Gastroesophageal sphincter (tissue), 4 donors: ENCODE measurements at regions not wholly inside any gene's neighbourhood (a gene's known extent, or its start where the extent isn't known, plus 50 kb on each side); places are given as distances from the start of the nearest gene placed in this dataset.

Experiments used
- ATAC-seq: fragments of 150-250 bp; one replicate; pipeline ENCODE4 v1.9.1; 2016; ENCODE audit warnings: mild to moderate bottlenecking, moderate library complexity
- H3K27ac ChIP-seq, 4 donors: fragments of 200-600 bp; sonication (generic) in 3 of 4; 1 replicate in 3 of 4; 2 replicates in 1 of 4; pipeline ENCODE4 v1.5.1; 2016 to 2019
- H3K27me3 ChIP-seq: fragments of 200-600 bp; sonication (generic); one replicate; pipeline ENCODE4 v1.5.1; 2019
- H3K36me3 ChIP-seq, 2 donors: fragments of 200-600 bp; sonication (generic); one replicate each; pipeline ENCODE4 v1.5.1; 2019; ENCODE audit warnings: control low read depth in 1 of 2
- H3K4me1 ChIP-seq, 3 donors: fragments of 200-600 bp; sonication (generic); 1 replicate in 2 of 3; 2 replicates in 1 of 3; pipeline ENCODE4 v1.5.1; 2016 to 2019; ENCODE audit warnings: control low read depth in 2 of 3
- H3K4me3 ChIP-seq, 2 donors: fragments of 200-600 bp; sonication (generic); one replicate each; pipeline ENCODE4 v1.5.1; 2019; ENCODE audit warnings: mild to moderate bottlenecking in 1 of 2, moderate library complexity in 1 of 2
- H3K9me3 ChIP-seq, 3 donors: fragments of 200-600 bp; sonication (generic); one replicate each; pipeline ENCODE4 v1.5.1; 2017 to 2019; ENCODE audit warnings: control low read depth in 2 of 3
- CTCF ChIP-seq, 4 experiments: fragments of 200-600 bp in 2 of 4; fragments of 450-650 bp in 2 of 4; sonication (generic) in 1 of 4; IDR thresholded peaks; one replicate each; pipeline ENCODE4 v1.5.1; 2017 to 2019; ENCODE audit warnings: antibody characterized with exemption in 4 of 4, mild to moderate bottlenecking in 2 of 4, moderate library complexity in 2 of 4
- EP300 ChIP-seq: sonication (generic); formaldehyde crosslinking; IDR thresholded peaks from one replicate; pipeline ENCODE4 v1.6.1; 2017; ENCODE audit warnings: antibody characterized with exemption, mild to moderate bottlenecking
- POLR2A ChIP-seq, 2 donors: fragments of 450-650 bp; IDR thresholded peaks; one replicate each; pipeline ENCODE4 v1.6.1; 2017; ENCODE audit warnings: antibody characterized with exemption in 2 of 2, mild to moderate bottlenecking in 2 of 2, moderate library complexity in 1 of 2
- POLR2AphosphoS5 ChIP-seq: sonication (generic); formaldehyde crosslinking; IDR thresholded peaks from one replicate; pipeline ENCODE4 v1.6.1; 2017; ENCODE audit warnings: antibody characterized with exemption
- WGBS, 2 donors: methylation state at CpG; one replicate each; pipeline ENCODE4 v1.1.5; 2018; ENCODE audit warnings: low coverage in 1 of 2; 5-methylcytosine and 5-hydroxymethylcytosine counted together

DNA sequence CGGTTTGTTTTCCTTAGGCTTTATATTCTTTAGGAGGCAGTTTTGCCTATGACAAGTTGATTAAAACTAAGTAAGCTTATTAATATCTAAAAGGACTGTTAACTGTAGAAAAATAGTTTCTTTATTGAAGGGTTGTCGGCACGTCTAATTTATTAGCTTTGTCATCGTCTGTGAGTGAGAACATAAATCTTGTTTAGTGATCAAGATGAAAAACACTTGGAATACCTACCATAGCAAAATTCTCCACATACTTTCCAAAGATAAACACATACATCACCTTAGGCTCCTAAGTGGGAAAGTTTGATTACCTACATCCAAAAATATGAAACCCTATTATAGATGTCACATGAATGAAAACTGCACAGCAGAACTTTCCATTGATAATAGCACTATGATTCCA is 139.1 kb upstream of the BNIP2 start:
- H3K27me3 ChIP-seq, result peaks cover 7% of the 10 kb centered on the region
- no peak overlapping the region for H3K4me3 ChIP-seq
- no peaks in the 10 kb centered on the region for H3K4me1 ChIP-seq
- no peaks in the 10 kb centered on the region for H3K9me3 ChIP-seq
- WGBS, 2 donors, result 29 to 53% methylated on average over 2 to 4 of the region's 4 CpGs
- TF ChIP-seq CTCF (IDR thresholded peaks at IDR 0.05), result no peak
- no peak for TF ChIP-seq EP300
- no peak for TF ChIP-seq POLR2AphosphoS5
- TF ChIP-seq POLR2A (IDR thresholded peaks at IDR 0.05), result no peak
- no peak overlapping the region for H3K27ac ChIP-seq
- H3K36me3 ChIP-seq, result no peaks in the 10 kb centered on the region
- no peak for ATAC-seq

DNA sequence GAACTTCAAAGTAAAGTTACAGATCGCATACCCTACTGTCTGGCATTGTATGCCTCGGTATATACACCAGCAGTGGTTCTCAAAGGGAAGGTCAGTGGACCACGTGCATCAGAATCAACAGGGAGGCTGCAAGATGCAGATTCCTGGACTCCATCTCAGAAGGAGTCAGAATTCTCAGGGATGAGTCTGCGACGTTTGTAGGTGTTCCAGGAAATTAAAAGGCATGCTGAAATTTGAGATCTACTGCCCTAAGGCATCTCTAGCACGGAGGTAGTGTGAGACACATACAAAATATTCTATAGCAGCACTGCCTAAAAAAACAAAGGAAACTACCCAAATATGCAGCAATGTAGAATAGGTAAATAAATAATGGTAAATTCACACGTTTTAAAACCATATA is 136.8 kb upstream of the BNIP2 start:
- H3K27me3 ChIP-seq, result peaks cover 7% of the 10 kb centered on the region
- no peak for ATAC-seq
- no peaks in the 10 kb centered on the region for H3K4me1 ChIP-seq
- WGBS, 2 donors, result 53 to 67% methylated on average over 6 to 7 of the region's 7 CpGs
- H3K36me3 ChIP-seq, result no peaks in the 10 kb centered on the region
- H3K9me3 ChIP-seq, result no peaks in the 10 kb centered on the region
- H3K4me3 ChIP-seq, result no peak overlapping the region
- TF ChIP-seq CTCF (IDR thresholded peaks at IDR 0.05), result no peak
- no peak for TF ChIP-seq POLR2A (IDR thresholded peaks at IDR 0.05)
- TF ChIP-seq EP300, result no peak
- no peak for TF ChIP-seq POLR2AphosphoS5
- no peak overlapping the region for H3K27ac ChIP-seq

DNA sequence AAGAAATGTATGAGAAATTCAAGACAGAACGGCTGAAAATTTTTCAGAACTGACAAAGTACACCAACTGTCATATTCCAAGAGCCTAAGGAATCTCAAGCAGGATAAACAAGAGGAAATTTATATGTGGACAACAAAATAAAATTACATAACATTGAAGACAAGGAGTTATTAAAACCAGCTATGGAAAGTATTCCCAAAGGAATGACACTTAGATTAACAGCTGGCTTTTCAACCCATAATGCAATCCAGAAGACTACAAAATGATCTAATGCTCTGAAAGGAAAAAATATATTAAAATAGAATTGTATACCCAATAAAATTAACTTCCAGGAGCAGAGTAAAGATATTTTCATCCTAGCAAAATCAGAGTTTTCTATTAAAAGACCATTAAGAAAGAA is 132.2 kb upstream of the BNIP2 start:
- Histone ChIP-seq H3K27ac (no peak overlapping the region), H3K4me1 (no peaks in the 10 kb centered on the region), H3K36me3 (no peaks in the 10 kb centered on the region), H3K4me3 (no peak overlapping the region), H3K9me3 (no peaks in the 10 kb centered on the region), H3K27me3 (peaks cover 3% of the 10 kb centered on the region)
- WGBS, 2 donors, result 46 to 83% methylated on average over 1 of the region's 1 CpG
- TF ChIP-seq CTCF (IDR thresholded peaks at IDR 0.05) (no peak), POLR2AphosphoS5 (no peak), EP300 (no peak), POLR2A (IDR thresholded peaks at IDR 0.05) (no peak)
- ATAC-seq, result no peak

DNA sequence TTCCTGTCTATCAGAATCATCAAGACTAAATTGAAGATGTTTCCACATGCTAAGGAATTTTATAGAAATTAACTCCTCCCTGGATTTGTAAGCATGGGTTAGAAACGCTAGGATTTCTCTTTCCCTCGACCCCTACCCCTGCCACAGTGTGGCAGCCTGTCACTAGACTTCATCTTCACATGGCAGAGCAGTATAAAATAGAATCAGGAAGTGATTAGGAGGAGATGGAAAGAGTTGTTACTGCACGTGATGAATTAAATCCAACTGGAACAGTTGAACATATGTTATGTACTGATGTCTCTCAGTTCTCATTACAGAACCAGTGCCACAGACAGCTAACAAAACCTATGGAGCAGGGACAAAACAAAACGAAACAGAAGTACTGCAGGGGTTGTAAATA is 130.0 kb upstream of the BNIP2 start:
- ATAC-seq, result no peak
- H3K27ac ChIP-seq, result no peak overlapping the region
- no peaks in the 10 kb centered on the region for H3K36me3 ChIP-seq
- H3K27me3 ChIP-seq, result peaks cover 25% of the 10 kb centered on the region
- TF ChIP-seq POLR2AphosphoS5 (no peak), POLR2A (IDR thresholded peaks at IDR 0.05) (no peak), EP300 (no peak), CTCF (IDR thresholded peaks at IDR 0.05) (no peak)
- H3K4me3 ChIP-seq, result no peak overlapping the region
- 18 to 20% methylated on average over 4 of the region's 4 CpGs for WGBS, 2 donors
- H3K9me3 ChIP-seq, result no peaks in the 10 kb centered on the region
- no peaks in the 10 kb centered on the region for H3K4me1 ChIP-seq

GRCh38 chr15:59818336-59818735 is 129.2 kb upstream of the BNIP2 start:
- ATAC-seq, result no peak
- Histone ChIP-seq H3K27me3 (peaks cover 32% of the 10 kb centered on the region), H3K9me3 (no peaks in the 10 kb centered on the region), H3K36me3 (no peaks in the 10 kb centered on the region), H3K4me1 (no peaks in the 10 kb centered on the region), H3K27ac (no peak overlapping the region), H3K4me3 (no peak overlapping the region)
- TF ChIP-seq POLR2AphosphoS5, result no peak
- TF ChIP-seq CTCF (IDR thresholded peaks at IDR 0.05), result no peak
- no peak for TF ChIP-seq EP300
- TF ChIP-seq POLR2A (IDR thresholded peaks at IDR 0.05), result no peak
- 40 to 54% methylated on average over 6 of the region's 6 CpGs for WGBS, 2 donors
